Right ventricle myocardium inferior (tissue), 1 donor: ENCODE measurements at regions not wholly inside any gene's neighbourhood (a gene's known extent, or its start where the extent isn't known, plus 50 kb on each side); places are given as distances from the start of the nearest gene placed in this dataset.

Source experiments
- ATAC-seq: fragments of 200-7000 bp; cut with Tn5 transposase; one replicate; pipeline ENCODE4 v1.9.1; 2020; ENCODE audit warnings: mild to moderate bottlenecking, moderate library complexity
- DNase-seq: peaks from one replicate; pipeline ENCODE4 v3.0.0; 2021; ENCODE audit errors: missing footprints
- intact Hi-C: fragments of 100-400 bp; cut with DNase I; formaldehyde crosslinking; loops from one replicate; pipeline ENCODE4 v1.11.0; 2022
- donor health status: DM: no; HTN: yes; CAD: no; lungs with severe emphysema.

- DNase-seq (no peak), ATAC-seq (no peak)
- intact Hi-C loops = no loop called here
Observed at GRCh38 chr21:19776076-19776475, 1222.1 kb upstream of the NCAM2 start.

- intact Hi-C loops = no loop called here
- ATAC-seq (no peak), DNase-seq (no peak)
Observed at GRCh38 chr21:19781881-19782652, 1216.1 kb upstream of the NCAM2 start.

- ATAC-seq = no peak
- intact Hi-C loops = no loop called here
- no peak for DNase-seq
Observed at GRCh38 chr21:19785941-19786340, 1212.3 kb upstream of the NCAM2 start.

- no peak for DNase-seq
- intact Hi-C loops = no loop called here
Observed at GRCh38 chr21:19792004-19792403, 1206.2 kb upstream of the NCAM2 start.

GRCh38 chr21:19807201-19807600, 1191.0 kb upstream of the NCAM2 start:
- intact Hi-C loops = no loop called here
- ATAC-seq (no peak), DNase-seq (no peak)

More at GRCh38 chr21:19792004-19792403, 1206.2 kb upstream of the NCAM2 start:
- ATAC-seq = no peak

GRCh38 chr21:19810779-19811178, 1187.4 kb upstream of the NCAM2 start:
- intact Hi-C loops = no loop called here
- ATAC-seq (no peak), DNase-seq (no peak)

- intact Hi-C loops = no loop called here
- ATAC-seq (no peak), DNase-seq (no peak)
Observed at GRCh38 chr21:19830446-19830845, 1167.8 kb upstream of the NCAM2 start.

- ATAC-seq (no peak), DNase-seq (no peak)
- intact Hi-C loops = no loop called here
Observed at GRCh38 chr21:19832551-19832950, 1165.7 kb upstream of the NCAM2 start.

GRCh38 chr21:19833082-19833481, 1165.1 kb upstream of the NCAM2 start:
- ATAC-seq = no peak
- intact Hi-C loops = no loop called here
- DNase-seq = no peak

- DNase-seq (no peak), ATAC-seq (no peak)
- intact Hi-C loops = no loop called here
Observed at GRCh38 chr21:19842601-19843000, 1155.6 kb upstream of the NCAM2 start.

- ATAC-seq (peak; percentile 70), DNase-seq (no peak)
Observed at GRCh38 chr21:19844334-19844733, 1153.9 kb upstream of the NCAM2 start.

GRCh38 chr21:19850157-19850556, 1148.1 kb upstream of the NCAM2 start:
- intact Hi-C loops = no loop called here
- no peak for DNase-seq
- no peak for ATAC-seq

More at GRCh38 chr21:19844334-19844733, 1153.9 kb upstream of the NCAM2 start:
- intact Hi-C loops = no loop called here

- ATAC-seq (no peak), DNase-seq (peak; percentile 27)
Observed at GRCh38 chr21:19853061-19853460, 1145.1 kb upstream of the NCAM2 start.

GRCh38 chr21:19853709-19854575, 1144.3 kb upstream of the NCAM2 start:
- intact Hi-C loops = no loop called here
- DNase-seq = no peak
- ATAC-seq = no peak

More at GRCh38 chr21:19853061-19853460, 1145.1 kb upstream of the NCAM2 start:
- intact Hi-C loops = no loop called here

GRCh38 chr21:19855522-19855921, 1142.7 kb upstream of the NCAM2 start:
- intact Hi-C loops = no loop called here
- DNase-seq = no peak
- no peak for ATAC-seq

- intact Hi-C loops = no loop called here
- DNase-seq (no peak), ATAC-seq (no peak)
Observed at GRCh38 chr21:19864476-19864875, 1133.7 kb upstream of the NCAM2 start.

- intact Hi-C loops = no loop called here
- DNase-seq (no peak), ATAC-seq (no peak)
Observed at GRCh38 chr21:19870682-19871081, 1127.5 kb upstream of the NCAM2 start.

GRCh38 chr21:19874521-19874920, 1123.7 kb upstream of the NCAM2 start:
- intact Hi-C loops = no loop called here
- DNase-seq = no peak
- no peak for ATAC-seq

GRCh38 chr21:19878133-19878532, 1120.1 kb upstream of the NCAM2 start:
- no peak for ATAC-seq
- intact Hi-C loops = no loop called here
- DNase-seq = no peak

- DNase-seq = no peak
- intact Hi-C loops = no loop called here
- no peak for ATAC-seq
Observed at GRCh38 chr21:19899645-19900044, 1098.6 kb upstream of the NCAM2 start.
